HG03521 (cell line): ENCODE measurements at regions not wholly inside any gene's neighbourhood (a gene's known extent, or its start where the extent isn't known, plus 50 kb on each side); places are given as distances from the start of the nearest gene placed in this dataset.
"Not testable (repeated sequence)": the region's sequence is repeated elsewhere in the genome, so short reads cannot be mapped to it uniquely, and the experiment has no call there.

Experiments
- ATAC-seq: cut with Tn5 transposase; IDR thresholded peaks from one replicate; pipeline ENCODE4 v1.9.1; 2021; ENCODE audit warnings: mild to moderate bottlenecking, moderate library complexity; ENCODE audit not compliant: unreplicated experiment

GRCh38 chr7:138214926-138215325 is 138.7 kb downstream of the AKR1D1 start:
- ATAC-seq, result no peak

- ATAC-seq, result not testable (repeated sequence)
These were observed 144.1 kb downstream of the AKR1D1 start for GRCh38 chr7:138220321-138220720.

GRCh38 chr7:138221388-138221787 is 145.1 kb downstream of the AKR1D1 start:
- not testable (repeated sequence) for ATAC-seq

- no peak for ATAC-seq
These were observed 147.2 kb downstream of the AKR1D1 start for GRCh38 chr7:138223402-138223879.

DNA sequence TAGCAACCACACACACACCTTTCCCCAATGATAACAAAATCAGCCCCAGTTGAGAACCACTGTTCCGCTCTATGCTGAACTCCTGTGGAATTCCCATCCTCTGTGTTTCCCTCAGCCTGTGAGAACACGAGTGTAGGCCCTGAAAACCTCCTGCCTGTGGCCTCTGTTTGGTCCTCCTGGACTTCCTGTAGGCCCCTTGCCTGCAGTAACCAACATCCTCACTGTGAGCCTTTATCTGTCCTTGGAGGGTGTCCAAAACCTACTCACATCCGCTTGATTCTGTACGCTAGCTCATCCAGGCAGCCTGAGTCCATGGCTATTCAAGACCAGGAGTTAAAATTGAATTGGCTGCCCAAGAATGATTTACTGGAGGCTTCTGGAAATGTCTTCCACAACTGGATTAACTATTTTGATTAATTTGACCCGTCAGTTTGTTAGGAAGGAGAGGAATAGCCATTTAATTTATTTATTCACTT is 149.8 kb downstream of the AKR1D1 start:
- no peak for ATAC-seq

GRCh38 chr7:138226745-138227279 is 150.6 kb downstream of the AKR1D1 start:
- ATAC-seq, result no peak

DNA sequence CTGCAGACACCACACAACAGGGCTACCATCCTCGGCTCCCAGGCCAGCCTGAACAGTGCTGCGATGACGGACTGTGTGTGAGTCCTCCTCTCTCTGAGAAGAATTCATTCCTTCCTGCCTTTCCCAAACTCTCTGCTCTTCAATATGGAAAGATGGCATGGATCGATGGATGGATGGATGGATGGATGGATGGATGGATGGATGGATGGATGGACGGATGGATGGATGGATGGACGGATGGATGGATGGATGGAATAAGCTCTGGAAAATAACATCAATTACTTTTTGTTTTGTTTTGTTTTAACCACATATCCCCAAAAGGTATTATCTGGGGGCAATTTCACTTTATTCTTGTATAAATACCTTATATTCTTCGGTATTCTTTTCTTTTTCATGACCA is 151.9 kb downstream of the AKR1D1 start:
- no peak for ATAC-seq

DNA sequence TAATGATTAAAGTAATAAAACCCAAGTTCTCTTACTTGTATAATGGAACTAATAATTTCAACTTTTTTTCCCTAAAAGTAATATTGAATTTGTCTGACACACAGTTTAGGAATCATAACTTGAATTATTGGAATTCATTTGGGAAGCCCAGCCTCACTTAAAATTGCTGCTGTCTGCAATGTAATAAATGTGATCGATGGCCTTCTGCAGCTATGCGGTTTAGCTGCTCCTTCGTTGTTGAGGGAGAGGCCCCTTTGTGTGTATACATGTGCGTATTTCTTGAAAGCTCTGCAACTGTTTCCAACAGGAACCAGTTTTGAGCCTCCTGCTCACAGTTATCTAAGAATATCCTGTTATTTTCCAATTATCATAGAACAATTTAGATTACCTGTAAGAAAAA is 152.5 kb downstream of the AKR1D1 start:
- no peak for ATAC-seq

DNA sequence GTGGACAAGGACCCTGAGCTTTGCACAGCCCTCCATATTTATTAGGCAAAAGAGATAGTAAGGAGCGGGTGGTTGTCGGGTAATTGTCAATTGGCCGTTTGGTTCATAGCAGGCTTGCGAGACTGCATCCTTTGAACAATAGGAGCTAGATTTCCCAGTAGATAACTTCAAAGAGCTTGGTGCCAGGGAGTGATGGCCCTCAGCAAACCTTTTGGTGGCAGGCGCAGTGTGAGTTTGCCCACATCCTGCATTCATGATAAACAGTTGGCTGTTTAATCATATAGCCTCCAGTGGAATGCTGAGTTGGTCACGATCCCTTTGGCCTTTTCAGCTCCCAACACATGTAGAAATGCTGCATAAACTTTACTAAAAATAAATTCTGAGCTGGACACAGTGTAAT is 156.9 kb downstream of the AKR1D1 start:
- no peak for ATAC-seq

DNA sequence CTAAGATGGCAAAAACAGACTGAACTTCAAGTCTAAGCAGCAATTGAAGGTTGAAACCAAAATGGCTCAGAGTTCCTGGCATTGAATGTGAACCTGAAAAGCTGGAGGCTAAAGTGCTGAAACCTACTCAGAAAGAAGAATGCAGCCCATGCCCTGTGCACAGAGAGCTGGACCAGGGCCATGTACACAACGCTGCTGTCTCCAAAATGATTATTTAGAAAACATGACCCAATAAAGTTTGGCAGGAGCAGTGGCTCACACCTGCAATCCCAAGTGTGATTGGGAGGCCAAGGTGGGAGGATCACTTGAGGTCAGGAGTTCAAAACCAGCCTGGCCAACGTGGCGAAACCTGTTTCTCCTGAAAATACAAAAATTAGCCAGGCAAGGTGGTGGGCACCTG is 158.9 kb downstream of the AKR1D1 start:
- no peak for ATAC-seq

DNA sequence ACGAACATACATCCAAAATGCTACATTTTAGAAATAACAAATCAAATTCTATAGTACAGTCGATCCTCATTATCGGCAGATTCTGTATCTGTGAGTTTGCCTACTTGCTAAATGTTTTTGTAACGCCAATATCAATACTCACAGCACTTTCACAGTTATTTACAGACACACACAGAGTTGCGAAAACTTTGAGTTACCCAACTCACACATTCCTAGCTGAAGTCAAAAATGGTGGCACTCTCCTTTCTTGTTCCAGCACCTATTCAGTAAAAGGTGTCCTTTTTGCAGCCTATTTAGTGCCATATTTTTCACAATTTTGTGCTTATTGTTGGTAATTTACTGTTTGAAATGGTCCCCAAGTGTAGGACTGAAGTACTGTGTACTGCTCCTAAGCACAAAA is 161.7 kb downstream of the AKR1D1 start:
- no peak for ATAC-seq

DNA sequence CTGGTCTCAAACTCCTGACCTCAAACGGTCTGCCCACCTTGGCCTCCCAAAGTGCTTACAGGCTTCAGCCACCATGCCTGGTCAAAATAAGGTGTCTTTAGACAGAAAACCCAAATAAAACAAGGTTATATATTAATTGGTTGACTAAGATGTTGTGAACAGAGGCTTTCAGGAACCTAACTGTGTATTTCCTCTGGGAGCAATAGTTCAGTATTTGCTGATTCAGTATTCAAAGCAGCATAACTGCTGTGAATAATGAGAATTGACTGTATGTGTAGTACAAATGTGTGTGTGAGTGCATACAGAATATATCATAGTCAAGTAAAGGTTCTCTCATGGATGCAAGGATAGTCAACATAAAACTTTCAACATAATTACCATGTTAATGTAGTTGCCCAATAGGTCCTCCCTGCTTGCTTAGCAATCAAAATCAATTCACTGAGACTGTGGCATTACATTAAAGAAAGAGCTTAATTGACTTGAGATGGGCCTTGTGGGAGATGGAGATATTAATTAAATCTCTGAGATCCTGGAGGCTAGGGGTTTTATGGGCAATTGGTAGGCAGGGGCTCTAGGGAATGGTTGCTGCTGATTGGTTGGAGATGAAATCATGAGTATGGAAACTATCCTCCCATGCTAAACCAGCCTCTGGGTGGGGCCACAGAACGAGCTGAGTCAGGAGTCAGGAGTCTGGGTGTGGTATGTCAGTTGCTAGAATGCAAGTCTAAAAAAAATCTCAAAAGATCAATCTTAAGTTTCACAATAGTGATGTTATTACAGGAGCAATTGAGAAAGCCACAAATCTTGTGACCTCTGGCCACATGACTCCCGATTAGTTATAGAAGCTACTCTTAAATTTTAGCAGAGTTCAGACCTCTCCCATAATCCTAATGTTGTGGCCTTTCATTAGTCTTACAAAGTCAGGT is 162.7 kb downstream of the AKR1D1 start:
- ATAC-seq, result no peak

DNA sequence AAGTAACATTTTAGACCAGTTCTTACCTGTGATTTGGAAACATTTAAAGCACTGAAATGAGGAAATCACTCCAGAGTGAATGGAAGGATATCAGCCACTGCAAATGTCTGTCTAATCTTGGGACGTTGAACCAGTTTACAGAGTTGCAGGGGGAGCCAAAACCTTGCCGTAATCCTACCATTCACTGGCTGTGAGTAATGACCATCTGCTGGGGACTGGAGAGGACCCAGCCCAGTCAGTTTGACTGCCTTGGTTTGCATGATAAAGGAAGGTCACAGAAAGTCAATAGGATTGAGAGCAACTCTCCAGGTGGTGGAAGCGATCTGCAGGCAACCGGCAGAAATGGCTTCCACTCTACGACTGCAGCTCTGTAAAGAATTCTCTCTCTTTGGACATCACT is 167.2 kb downstream of the AKR1D1 start:
- no peak for ATAC-seq

- no peak for ATAC-seq
These were observed 167.6 kb downstream of the AKR1D1 start for GRCh38 chr7:138243836-138244235.

DNA sequence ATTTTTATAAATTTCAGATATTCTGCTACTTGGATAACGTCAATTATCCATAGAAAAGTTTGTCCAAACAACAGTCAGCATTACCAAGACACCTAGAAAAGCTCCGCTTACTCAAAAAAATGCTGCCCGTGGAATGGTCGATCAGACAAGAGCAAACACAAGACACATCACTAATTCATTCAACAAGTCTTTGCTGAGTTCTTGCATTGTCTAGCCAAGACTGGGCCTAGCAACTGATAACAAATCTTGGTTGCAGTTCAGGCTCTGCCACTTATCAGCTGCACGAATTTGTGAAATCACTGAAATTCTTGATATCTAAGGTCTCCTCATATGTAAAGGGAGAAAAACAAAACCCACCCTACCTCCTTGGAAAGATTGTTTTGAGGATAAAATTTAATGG is 168.3 kb downstream of the AKR1D1 start:
- no peak for ATAC-seq

GRCh38 chr7:138245216-138245615 is 169.0 kb downstream of the AKR1D1 start:
- no peak for ATAC-seq

GRCh38 chr7:138245682-138246081 is 169.4 kb downstream of the AKR1D1 start:
- no peak for ATAC-seq

GRCh38 chr7:138246428-138246827 is 170.2 kb downstream of the AKR1D1 start:
- no peak for ATAC-seq

- ATAC-seq, result no peak
These were observed 170.8 kb downstream of the AKR1D1 start for GRCh38 chr7:138247081-138247480.

DNA sequence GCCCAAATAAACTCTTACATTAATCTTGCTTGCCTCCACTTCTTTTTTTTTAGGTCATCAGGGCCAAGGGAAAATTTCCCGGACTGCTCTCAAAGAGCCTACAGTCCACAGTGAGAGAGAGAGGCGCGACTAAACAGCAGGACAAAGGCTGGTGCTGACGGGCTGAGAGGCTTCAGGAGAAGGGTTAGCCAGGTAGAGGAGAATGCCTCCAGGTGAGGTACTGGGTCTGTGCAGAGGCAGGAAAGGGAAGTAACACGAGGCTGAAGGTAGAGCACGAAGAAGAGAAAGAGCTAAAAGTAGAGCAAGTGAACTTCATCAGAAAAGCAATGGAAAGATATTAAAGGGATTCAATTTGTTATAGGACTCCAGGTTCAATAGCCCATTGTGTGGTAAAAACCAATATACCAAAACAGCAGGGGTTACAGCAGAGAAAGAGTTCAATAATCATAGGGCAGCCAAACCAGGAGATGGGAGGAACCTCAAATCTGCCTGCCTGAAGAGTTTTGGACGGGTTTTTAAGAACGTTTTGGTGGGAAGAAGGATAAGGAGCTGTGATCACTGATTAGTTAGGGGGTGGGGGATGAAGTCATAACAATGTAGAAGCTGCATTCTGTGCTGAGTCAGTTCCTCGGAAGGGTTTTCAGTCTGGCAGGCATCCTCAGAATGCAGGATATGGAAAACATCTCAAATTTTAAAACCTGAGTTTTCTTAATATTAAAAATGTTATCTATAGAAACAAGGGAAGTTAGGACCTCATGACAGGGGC is 171.5 kb downstream of the AKR1D1 start:
- no peak for ATAC-seq

- ATAC-seq, result no peak
These were observed 172.3 kb downstream of the AKR1D1 start for GRCh38 chr7:138248609-138249008.
